ENCODE measurements at regions not wholly inside any gene's neighbourhood (a gene's known extent, or its start where the extent isn't known, plus 50 kb on each side); places are given as distances from the start of the nearest gene placed in this dataset.

- no peak for DNase-seq
Measured at GRCh38 chr6:168384045-168385036, 56.6 kb upstream of the SMOC2 start.

GRCh38 chr6:168385037-168385759, 55.8 kb upstream of the SMOC2 start:
- DNase-seq: no peak

GRCh38 chr6:168385858-168386735, 54.9 kb upstream of the SMOC2 start:
- no peak for DNase-seq

GRCh38 chr6:168386973-168387372, 54.0 kb upstream of the SMOC2 start:
- DNase-seq: no peak

- no peak for DNase-seq
Measured at GRCh38 chr6:168387426-168387825, 53.6 kb upstream of the SMOC2 start.

GRCh38 chr6:168387911-168388310, 53.1 kb upstream of the SMOC2 start:
- no peak for DNase-seq

GRCh38 chr6:168388641-168389633, 52.0 kb upstream of the SMOC2 start:
- no peak for DNase-seq

- no peak for DNase-seq
Measured at GRCh38 chr6:168390749-168391420, 50.1 kb upstream of the SMOC2 start.

All from midbrain (tissue), 1 donor.